GM12874 (cell line): ENCODE measurements at regions not wholly inside any gene's neighbourhood (a gene's known extent, or its start where the extent isn't known, plus 50 kb on each side); places are given as distances from the start of the nearest gene placed in this dataset.

Experiments used
- CTCF ChIP-seq: IDR thresholded peaks from 2 replicates; pipeline ENCODE4 v1.5.1; 2011; ENCODE audit warnings: low read depth, mild to moderate bottlenecking, control low read depth, low read length, moderate library complexity; ENCODE audit not compliant: insufficient read depth

GRCh38 chr13:40492511-40492910 is 173.9 kb downstream of the FOXO1 start:
- TF ChIP-seq CTCF: no peak

GRCh38 chr13:40494513-40494912 is 171.9 kb downstream of the FOXO1 start:
- no peak for TF ChIP-seq CTCF

GRCh38 chr13:40494946-40495620 is 171.4 kb downstream of the FOXO1 start:
- no peak for TF ChIP-seq CTCF

GRCh38 chr13:40495621-40496001 is 170.8 kb downstream of the FOXO1 start:
- no peak for TF ChIP-seq CTCF

- TF ChIP-seq CTCF: no peak
Observed at GRCh38 chr13:40496035-40496810, 170.2 kb downstream of the FOXO1 start.

GRCh38 chr13:40498461-40498860 is 168.0 kb downstream of the FOXO1 start:
- no peak for TF ChIP-seq CTCF

GRCh38 chr13:40502236-40502635 is 164.2 kb downstream of the FOXO1 start:
- TF ChIP-seq CTCF: no peak
